ENCODE measurements at regions not wholly inside any gene's neighbourhood (a gene's known extent, or its start where the extent isn't known, plus 50 kb on each side); places are given as distances from the start of the nearest gene placed in this dataset.
"Not testable (repeated sequence)": the region's sequence is repeated elsewhere in the genome, so short reads cannot be mapped to it uniquely, and the experiment has no call there.

- H3K4me1 ChIP-seq (ENCODE audit: control insufficient read depth, insufficient read depth, low read length) = no peaks in the 10 kb centered on the region
Observed at GRCh38 chr6:29227235-29227634, 56.5 kb downstream of the OR2J2 start.

DNA sequence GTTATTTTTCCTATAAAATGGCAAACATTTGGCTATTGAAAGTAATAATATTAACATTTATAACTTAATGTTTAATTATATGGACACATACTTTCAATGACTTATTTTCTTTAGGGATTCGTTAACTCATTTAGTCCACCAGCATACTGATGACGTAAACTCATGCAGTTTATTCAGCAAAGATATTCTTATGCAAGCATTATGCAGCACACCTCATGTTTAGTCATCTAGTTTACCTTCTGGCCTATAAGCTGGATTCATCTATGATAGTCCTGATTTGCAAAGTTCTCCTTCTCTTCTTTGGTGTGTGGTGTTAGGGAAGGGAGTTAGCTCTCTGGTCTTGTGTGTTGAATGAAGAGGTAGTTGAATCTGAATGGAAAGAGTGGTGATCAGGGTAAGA is 60.0 kb downstream of the OR2J2 start:
- no peak overlapping the region for H3K4me3 ChIP-seq (ENCODE audit: low read depth, low read length)
- WGBS (ENCODE audit: insufficient coverage) = 100% methylated on average over 1 of the region's 2 CpGs
- DNase-seq (ENCODE audit: low read depth in 4 of 6, low spot score in 6 of 6) = no peak
- H3K9me3 ChIP-seq (ENCODE audit: control insufficient read depth, insufficient read depth, low read length) = no peaks in the 10 kb centered on the region
- no peak overlapping the region for H3K27ac ChIP-seq (ENCODE audit: low read depth, low read length)
- no peaks in the 10 kb centered on the region for H3K27me3 ChIP-seq (ENCODE audit: control insufficient read depth, insufficient read depth, low read length)
- no peaks in the 10 kb centered on the region for H3K4me1 ChIP-seq (ENCODE audit: control insufficient read depth, insufficient read depth, low read length)
- no peaks in the 10 kb centered on the region for H3K36me3 ChIP-seq (ENCODE audit: control insufficient read depth, insufficient read depth, low read length)

More at GRCh38 chr6:29227235-29227634, 56.5 kb downstream of the OR2J2 start:
- no peaks in the 10 kb centered on the region for H3K36me3 ChIP-seq (ENCODE audit: control insufficient read depth, insufficient read depth, low read length)
- 75% methylated on average over 5 of the region's 5 CpGs for WGBS (ENCODE audit: insufficient coverage)
- no peak overlapping the region for H3K4me3 ChIP-seq (ENCODE audit: low read depth, low read length)
- H3K27ac ChIP-seq (ENCODE audit: low read depth, low read length) = no peak overlapping the region
- peak in 4 of 6 donors; percentile 1 to 61 (median 10) for DNase-seq (ENCODE audit: low read depth in 4 of 6, low spot score in 6 of 6)
- no peaks in the 10 kb centered on the region for H3K27me3 ChIP-seq (ENCODE audit: control insufficient read depth, insufficient read depth, low read length)
- no peaks in the 10 kb centered on the region for H3K9me3 ChIP-seq (ENCODE audit: control insufficient read depth, insufficient read depth, low read length)

DNA sequence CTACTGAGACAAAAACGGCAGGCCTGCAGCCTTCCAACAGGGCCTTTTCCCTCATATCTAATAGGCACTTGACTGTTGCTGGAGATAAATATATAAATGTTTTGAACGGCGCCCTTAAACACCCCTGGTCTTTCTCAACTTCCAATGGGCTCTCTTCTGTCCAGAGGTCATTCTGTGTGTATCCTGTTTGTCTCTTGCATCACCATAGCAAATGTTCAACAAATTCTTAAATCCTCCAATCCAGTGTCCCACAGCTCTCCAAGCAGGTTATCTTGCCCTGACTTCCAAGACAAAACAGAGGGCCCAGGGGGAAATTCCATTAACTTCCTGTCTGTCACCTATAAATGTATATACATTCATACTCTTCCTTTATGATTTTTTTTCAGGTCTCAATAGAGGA is 62.0 kb downstream of the OR2J2 start:
- H3K4me3 ChIP-seq (ENCODE audit: low read depth, low read length) = no peak overlapping the region
- no peaks in the 10 kb centered on the region for H3K4me1 ChIP-seq (ENCODE audit: control insufficient read depth, insufficient read depth, low read length)
- no peaks in the 10 kb centered on the region for H3K9me3 ChIP-seq (ENCODE audit: control insufficient read depth, insufficient read depth, low read length)
- H3K27me3 ChIP-seq (ENCODE audit: control insufficient read depth, insufficient read depth, low read length) = no peaks in the 10 kb centered on the region
- H3K27ac ChIP-seq (ENCODE audit: low read depth, low read length) = no peak overlapping the region
- WGBS (ENCODE audit: insufficient coverage) = no CpG with 5 or more reads among the region's 3 CpGs
- no peak for DNase-seq (ENCODE audit: low read depth in 4 of 6, low spot score in 6 of 6)
- no peaks in the 10 kb centered on the region for H3K36me3 ChIP-seq (ENCODE audit: control insufficient read depth, insufficient read depth, low read length)

DNA sequence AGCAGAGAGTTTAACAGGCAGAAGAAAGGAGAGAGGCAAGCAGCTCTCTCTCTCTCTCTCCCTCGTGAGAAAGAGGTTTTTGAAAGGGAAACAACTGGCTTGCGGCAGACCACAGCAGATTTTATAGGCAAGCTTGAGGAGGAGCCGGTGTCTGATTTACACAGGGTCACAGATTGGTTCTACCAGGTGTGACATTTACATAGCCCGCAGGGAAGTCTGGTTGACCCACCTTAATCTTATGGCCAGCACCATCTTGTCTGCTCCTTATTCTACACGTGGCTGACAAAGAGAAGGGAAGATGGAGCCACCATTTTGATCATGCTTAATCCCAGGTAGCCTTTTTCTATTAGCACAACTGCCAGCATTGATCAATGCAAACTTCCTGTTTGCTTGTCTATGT is 65.4 kb downstream of the OR2J2 start:
- no peak overlapping the region for H3K27ac ChIP-seq (ENCODE audit: low read depth, low read length)
- no peaks in the 10 kb centered on the region for H3K27me3 ChIP-seq (ENCODE audit: control insufficient read depth, insufficient read depth, low read length)
- H3K9me3 ChIP-seq (ENCODE audit: control insufficient read depth, insufficient read depth, low read length) = no peaks in the 10 kb centered on the region
- no peak overlapping the region for H3K4me3 ChIP-seq (ENCODE audit: low read depth, low read length)
- WGBS (ENCODE audit: insufficient coverage) = 63% methylated on average over 3 of the region's 5 CpGs
- no peaks in the 10 kb centered on the region for H3K36me3 ChIP-seq (ENCODE audit: control insufficient read depth, insufficient read depth, low read length)
- no peak for DNase-seq (ENCODE audit: low read depth in 4 of 6, low spot score in 6 of 6)
- H3K4me1 ChIP-seq (ENCODE audit: control insufficient read depth, insufficient read depth, low read length) = no peaks in the 10 kb centered on the region

DNA sequence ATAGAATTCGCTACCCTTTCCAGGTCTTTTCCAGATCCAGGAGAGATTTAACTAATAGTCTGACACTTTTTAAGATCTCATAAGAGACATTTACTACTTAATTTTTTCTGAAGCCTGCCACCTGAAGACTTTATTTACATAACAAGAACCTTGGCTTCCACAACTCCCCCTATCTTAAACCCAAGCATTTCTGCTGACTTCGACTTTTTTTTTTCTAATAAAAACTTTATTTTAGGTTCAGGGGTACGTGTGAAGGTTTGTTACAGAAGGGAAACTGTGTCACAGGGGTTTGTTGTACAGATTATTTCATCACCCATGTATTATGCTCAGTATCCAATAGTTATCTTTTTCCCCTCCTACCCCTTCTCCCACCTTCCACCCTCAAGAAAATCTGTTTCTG is 64.9 kb upstream of the OR14J1 start:
- Histone ChIP-seq H3K4me1 (ENCODE audit: control insufficient read depth, insufficient read depth, low read length) (no peaks in the 10 kb centered on the region), H3K9me3 (ENCODE audit: control insufficient read depth, insufficient read depth, low read length) (no peaks in the 10 kb centered on the region), H3K27ac (ENCODE audit: low read depth, low read length) (no peak overlapping the region), H3K27me3 (ENCODE audit: control insufficient read depth, insufficient read depth, low read length) (no peaks in the 10 kb centered on the region), H3K4me3 (ENCODE audit: low read depth, low read length) (no peak overlapping the region), H3K36me3 (ENCODE audit: control insufficient read depth, insufficient read depth, low read length) (no peaks in the 10 kb centered on the region)
- 80% methylated on average over 1 of the region's 3 CpGs for WGBS (ENCODE audit: insufficient coverage)
- DNase-seq (ENCODE audit: low read depth in 4 of 6, low spot score in 6 of 6) = no peak

DNA sequence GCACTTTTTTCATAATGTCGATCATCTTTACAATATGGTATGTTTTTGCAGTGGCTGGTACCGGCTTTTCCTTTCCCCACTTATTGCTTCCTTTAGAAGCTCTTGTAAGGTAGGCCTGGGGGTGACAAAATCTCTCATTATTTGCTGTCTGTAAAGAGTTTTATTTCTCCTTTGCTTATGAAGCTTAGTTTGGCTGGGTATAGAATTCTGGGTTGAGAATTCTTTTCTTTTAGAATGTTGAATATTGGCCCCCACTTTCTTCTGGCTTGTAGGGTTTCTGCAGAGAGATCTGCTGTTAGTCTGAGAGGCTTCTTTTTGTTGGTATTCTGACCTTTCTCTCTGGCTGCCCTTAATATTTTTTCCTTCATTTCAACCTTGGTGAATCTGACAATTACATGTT is 58.5 kb upstream of the OR14J1 start:
- not testable (repeated sequence) for H3K36me3 ChIP-seq (ENCODE audit: control insufficient read depth, insufficient read depth, low read length); H3K4me1 ChIP-seq (ENCODE audit: control insufficient read depth, insufficient read depth, low read length); H3K9me3 ChIP-seq (ENCODE audit: control insufficient read depth, insufficient read depth, low read length); H3K27me3 ChIP-seq (ENCODE audit: control insufficient read depth, insufficient read depth, low read length); DNase-seq (ENCODE audit: low read depth in 4 of 6, low spot score in 6 of 6); H3K27ac ChIP-seq (ENCODE audit: low read depth, low read length); H3K4me3 ChIP-seq (ENCODE audit: low read depth, low read length)
- WGBS (ENCODE audit: insufficient coverage) = no CpG with 5 or more reads among the region's 2 CpGs

Measured in spinal cord (tissue), 9 donors.